ENCODE measurements at regions not wholly inside any gene's neighbourhood (a gene's known extent, or its start where the extent isn't known, plus 50 kb on each side); places are given as distances from the start of the nearest gene placed in this dataset.
"Not testable (repeated sequence)": the region's sequence is repeated elsewhere in the genome, so short reads cannot be mapped to it uniquely, and the experiment has no call there.

GRCh38 chr2:209261366-209262053, 162.3 kb upstream of the MAP2 start:
- not testable (repeated sequence) for TF ChIP-seq RAD21 (IDR thresholded peaks at IDR 0.05; ENCODE audit: low read length); EP300 (IDR thresholded peaks at IDR 0.05; ENCODE audit: borderline replicate concordance in 1 of 2, low read depth in 1 of 2, low read length in 1 of 2); GATA2 (CRISPR knock-in tag; IDR thresholded peaks at IDR 0.05); CTCF (IDR thresholded peaks at IDR 0.05); YY1 (IDR thresholded peaks at IDR 0.05; ENCODE audit: low read depth); MXI1 (IDR thresholded peaks at IDR 0.05; ENCODE audit: low read depth, low read length); ZBTB33 (IDR thresholded peaks at IDR 0.05; ENCODE audit: borderline replicate concordance, low read depth); TAF1 (IDR thresholded peaks at IDR 0.05; ENCODE audit: borderline replicate concordance, low read depth, low read length); CHD2 (IDR thresholded peaks at IDR 0.05; ENCODE audit: low read length, partially characterized antibody); USF2 (IDR thresholded peaks at IDR 0.05; ENCODE audit: borderline replicate concordance, low read depth, low read length); USF1 (IDR thresholded peaks at IDR 0.05; ENCODE audit: borderline replicate concordance, low read depth); MAX (IDR thresholded peaks at IDR 0.05; ENCODE audit: low read depth); FOXM1 (IDR thresholded peaks at IDR 0.05; ENCODE audit: low read depth); GABPA (IDR thresholded peaks at IDR 0.05; ENCODE audit: low read depth)

All from SK-N-SH (cell line).